GM18951 (cell line): ENCODE measurements at regions not wholly inside any gene's neighbourhood (a gene's known extent, or its start where the extent isn't known, plus 50 kb on each side); places are given as distances from the start of the nearest gene placed in this dataset.

ENCODE experiments used
- POLR2A ChIP-seq: IDR thresholded peaks from 4 replicates; pipeline ENCODE4 v1.6.1; 2011; ENCODE audit warnings: mild to moderate bottlenecking; ENCODE audit not compliant: insufficient read length, insufficient read depth; ENCODE audit errors: extremely low read depth
- in situ Hi-C: fragments of 300-500 bp; cut with MboI; formaldehyde crosslinking; loops from one replicate; pipeline ENCODE4 v1.12.0; 2022; ENCODE audit warnings: low sequenced_read_pairs, mixed read lengths, inconsistent platforms; ENCODE audit not compliant: unreplicated experiment

DNA sequence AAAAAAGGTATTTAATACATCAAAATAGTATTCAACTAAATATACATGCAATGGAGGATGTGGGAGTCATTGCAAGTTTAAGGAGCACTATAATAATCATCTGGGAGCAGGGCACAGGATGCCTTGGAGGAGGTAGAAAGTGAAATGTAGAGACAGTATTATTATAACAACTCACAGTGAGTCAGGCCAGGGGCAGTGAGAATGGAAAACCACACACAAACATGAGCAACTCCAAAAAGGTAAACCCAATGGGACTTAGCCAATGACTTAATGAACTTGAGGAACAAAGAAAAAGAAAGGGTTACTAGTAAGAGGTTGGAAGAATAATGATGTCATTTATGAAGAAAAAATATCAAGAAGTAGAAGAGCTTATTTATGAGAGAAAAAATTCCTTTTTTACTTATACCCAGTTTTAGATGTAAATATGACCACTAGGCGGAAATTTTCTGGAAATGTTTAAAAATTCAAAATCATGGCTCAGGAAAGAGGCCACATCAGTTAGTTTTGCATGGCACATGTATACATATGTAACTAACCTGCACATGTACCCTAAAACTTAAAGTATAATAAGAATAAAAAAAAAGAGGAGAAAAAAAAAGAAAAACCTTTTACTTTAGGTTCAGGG, 389.3 kb downstream of the SUCLA2 start:
- in situ Hi-C loops: no loop called here
- no peak for TF ChIP-seq POLR2A

DNA sequence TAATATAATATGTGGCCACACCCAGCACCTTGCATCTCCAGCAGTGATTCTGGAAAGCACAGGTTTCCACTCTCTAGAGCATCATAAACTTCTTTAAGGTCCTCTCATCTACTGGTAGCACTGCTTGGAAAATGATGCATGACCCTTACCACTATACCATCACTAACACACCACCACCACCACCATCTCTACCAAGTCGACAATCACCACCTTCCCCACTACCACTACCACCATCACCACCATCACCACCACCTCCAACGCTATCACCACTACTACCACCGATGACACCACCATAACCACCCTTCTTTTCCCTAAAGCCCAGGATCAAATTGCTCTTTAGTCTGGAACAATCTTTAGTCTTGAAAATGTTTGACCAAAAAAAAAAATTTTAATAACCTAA, 390.4 kb downstream of the SUCLA2 start:
- in situ Hi-C loops: no loop called here
- TF ChIP-seq POLR2A: no peak

DNA sequence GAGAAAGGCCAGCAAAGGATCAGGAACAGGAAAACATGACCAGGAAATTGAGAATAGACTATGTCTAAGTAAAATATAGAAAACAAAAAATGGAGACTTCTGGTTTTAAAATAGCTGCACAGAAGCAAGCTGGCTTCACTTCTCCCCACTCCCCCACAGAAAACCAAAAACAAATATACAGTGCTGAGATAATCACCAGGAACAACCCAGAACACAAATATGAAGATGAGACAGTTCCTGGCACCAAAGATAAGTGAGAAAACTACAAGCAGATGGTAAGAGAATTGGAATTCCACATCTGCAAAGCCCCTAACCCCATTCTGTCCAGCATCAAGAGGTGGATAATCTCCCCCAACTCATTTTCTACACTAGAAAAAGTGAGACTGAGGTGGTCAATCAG, 397.7 kb downstream of the SUCLA2 start:
- TF ChIP-seq POLR2A: no peak
- in situ Hi-C loops: no loop called here

DNA sequence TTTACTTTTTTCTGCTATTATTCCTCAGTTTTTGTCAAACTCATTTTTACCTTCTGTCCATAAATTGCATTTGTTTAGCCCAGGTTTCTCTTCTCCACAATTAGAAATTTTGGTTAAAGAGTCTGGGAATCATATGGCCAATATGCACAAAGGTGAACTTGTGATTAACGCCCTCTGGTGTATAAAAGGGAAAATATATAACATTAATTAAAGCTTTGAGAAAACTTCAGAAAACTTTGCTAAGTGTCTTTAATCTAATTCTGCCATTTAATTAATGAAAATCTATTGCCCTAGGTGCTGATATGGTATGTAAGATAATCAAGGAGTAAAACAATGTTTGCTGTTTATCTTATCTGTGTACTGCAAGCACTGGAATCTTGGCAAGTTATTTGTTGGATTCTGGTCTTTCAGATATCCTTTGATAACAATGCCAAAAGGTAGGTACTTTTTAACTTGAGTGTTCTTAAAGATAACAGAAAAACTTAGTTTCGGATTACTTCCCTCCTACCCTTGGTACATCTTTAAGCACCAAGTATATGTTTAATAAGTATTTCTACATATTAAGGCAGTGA, 402.6 kb downstream of the SUCLA2 start:
- TF ChIP-seq POLR2A: no peak
- in situ Hi-C loops: no loop called here

DNA sequence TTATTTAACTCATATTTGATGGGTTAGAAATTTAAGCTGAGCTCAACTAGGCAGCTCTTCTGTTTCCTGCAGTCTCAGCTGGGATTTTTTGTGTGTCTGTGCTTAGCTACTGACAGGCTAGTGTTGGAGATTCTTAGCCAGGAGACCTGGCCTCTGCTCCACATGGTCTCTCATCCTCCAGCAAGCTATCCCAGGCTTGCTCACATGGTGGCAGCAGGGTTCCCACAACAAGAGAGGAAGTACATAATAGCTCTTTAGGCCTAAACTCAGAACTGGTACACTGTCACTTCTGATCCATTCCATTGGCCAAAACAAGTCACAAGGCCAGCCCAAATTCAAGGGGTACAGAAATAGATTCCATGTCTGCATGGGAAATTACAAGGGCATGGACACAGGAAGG, 406.2 kb downstream of the SUCLA2 start:
- TF ChIP-seq POLR2A: no peak
- in situ Hi-C loops: no loop called here

DNA sequence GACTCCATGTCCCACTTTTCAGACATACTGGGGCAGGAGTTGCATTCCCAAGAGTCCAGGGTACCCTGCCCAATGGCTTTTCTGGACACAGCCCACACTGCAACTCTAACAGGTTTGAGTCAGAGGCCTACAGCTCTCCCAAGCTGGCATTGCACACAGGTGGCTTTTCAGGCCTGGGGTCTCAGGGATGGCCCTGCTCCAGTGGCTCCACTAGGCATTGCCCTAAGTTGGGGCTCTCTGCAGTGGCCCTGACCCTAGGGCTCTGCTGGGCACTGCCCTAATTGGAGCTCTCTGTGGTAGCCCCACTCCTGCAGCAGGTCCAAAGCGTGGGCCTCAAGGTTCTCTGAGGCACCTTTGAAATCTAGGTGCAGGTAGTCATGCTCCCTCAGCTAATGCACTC, 408.8 kb downstream of the SUCLA2 start:
- in situ Hi-C loops: no loop called here
- no peak for TF ChIP-seq POLR2A

DNA sequence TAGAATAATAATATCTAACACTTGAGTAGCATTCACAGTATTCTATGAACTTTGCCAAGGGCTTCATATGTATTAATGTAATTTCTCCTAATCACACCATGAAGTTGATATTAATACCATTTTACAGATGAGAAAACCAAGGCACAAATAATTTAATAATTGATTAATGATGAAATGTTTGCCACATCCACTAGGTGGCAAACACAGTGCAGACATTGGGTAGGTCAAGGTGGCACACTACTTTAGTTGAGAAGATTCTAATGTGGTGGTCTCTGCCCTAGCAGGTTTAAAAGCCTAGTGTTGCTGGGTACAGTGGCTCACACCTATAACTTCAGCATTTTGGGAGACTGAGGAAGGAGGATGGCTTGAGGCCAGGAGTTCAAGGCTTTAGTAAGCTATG, 412.4 kb downstream of the SUCLA2 start:
- in situ Hi-C loops: no loop called here
- no peak for TF ChIP-seq POLR2A

DNA sequence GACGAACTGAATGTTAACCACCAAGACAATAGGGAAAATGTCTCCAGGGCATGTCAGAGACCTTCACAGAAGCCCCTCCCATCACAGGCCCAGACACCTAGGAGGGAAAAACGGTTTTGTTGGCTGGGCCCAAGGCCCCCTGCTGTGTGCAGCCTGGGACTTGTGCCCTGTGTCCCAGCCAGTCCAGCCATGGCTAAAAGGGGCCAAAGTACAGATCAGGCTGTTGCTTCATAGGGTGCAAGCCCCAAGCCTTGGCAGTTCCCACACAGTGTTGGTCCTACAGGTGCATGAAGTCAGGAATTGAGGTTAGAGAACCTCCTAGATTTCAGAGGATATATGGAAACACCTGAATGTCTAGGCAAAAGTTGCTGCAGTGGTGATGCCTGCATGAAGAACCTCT, 428.7 kb downstream of the SUCLA2 start:
- in situ Hi-C loops: no loop called here
- TF ChIP-seq POLR2A: no peak

DNA sequence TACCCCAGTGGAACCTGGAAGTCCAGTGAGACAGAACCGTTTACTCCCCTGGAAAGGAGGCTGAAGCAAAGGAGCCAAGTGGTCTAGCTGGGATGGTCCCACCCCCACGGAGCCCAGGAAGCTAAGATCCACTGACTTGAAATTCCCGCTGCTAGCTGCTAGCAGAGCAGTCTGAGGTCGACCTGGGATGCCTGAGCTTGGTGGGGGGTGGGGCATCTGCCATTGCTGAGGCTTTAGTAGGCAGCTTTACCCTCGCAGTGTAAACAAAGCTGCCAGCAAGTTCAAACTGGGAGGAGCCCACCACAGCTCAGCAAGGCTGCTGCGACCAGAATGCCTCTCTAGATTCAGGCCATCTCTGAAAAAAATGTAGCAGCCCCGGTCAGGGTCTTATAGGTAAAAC, 437.0 kb downstream of the SUCLA2 start:
- in situ Hi-C loops: no loop called here
- no peak for TF ChIP-seq POLR2A

DNA sequence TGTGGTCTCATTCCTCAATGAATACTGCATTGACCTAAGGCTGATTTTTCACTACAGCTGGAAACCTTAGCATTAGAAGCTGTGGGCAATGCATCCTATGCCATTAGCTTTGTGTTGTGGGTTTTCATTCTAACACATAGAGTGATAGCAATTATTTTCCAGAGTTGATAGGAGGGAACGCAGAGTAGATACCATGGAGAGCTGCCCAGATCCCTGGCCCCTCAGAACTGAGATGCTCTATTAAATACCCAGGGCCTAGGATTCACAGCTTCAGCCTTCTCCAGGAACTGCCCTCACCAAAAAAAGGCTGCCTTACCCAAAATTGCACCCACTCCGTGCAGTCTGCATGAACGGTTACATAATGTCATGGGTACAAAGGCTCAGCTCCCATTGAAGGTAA, 444.4 kb downstream of the SUCLA2 start:
- no peak for TF ChIP-seq POLR2A
- in situ Hi-C loops: no loop called here

DNA sequence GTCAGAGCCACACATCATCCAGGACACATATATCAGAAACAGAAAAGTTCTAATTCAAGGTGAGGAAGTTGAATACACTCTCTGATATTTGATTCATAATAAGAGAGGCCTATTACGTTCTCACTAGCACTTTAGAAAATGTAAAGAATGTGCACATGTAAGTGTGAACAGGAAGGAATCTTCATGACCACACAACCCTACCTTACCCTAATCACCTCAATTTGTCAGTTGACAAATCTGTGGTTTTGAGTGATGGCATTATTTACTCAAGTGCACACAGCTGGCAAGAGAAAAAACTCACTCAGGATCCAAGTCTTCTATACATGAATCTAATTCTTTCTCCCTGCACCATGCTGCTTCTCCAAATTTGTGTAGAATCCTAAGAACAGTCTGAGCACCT, 445.8 kb downstream of the SUCLA2 start:
- in situ Hi-C loops: no loop called here
- no peak for TF ChIP-seq POLR2A

DNA sequence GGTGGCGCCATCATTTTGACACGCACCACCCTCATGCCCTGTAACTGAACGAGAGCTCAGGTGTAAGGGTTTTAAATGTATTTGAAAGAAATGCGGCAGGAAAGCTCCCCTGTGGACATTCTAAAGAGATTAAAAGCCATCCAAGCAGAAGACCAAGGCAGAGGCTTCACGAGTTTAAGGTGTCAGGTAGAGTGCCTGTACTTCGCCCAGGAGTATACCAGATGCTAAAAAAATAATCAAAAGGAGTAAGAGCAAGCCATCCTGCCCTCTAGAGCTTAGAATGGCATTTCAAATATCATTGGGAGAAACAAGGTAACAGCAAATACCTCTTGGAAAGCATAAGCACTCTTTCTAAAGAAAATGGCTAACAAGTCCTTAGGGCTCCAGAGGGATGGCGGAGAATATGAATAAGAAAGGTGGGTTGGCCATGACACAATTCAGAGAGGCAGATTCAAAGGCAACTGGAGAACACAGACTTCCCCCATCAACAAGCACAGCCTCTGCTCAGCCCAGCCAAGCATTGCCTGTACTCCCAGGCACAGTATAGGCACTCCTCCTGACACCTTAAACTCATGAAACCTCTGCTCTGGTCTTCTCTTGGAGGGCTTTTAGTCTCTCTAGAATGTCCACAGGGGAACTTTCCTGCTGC, 447.6 kb downstream of the SUCLA2 start:
- in situ Hi-C loops: no loop called here
- no peak for TF ChIP-seq POLR2A

DNA sequence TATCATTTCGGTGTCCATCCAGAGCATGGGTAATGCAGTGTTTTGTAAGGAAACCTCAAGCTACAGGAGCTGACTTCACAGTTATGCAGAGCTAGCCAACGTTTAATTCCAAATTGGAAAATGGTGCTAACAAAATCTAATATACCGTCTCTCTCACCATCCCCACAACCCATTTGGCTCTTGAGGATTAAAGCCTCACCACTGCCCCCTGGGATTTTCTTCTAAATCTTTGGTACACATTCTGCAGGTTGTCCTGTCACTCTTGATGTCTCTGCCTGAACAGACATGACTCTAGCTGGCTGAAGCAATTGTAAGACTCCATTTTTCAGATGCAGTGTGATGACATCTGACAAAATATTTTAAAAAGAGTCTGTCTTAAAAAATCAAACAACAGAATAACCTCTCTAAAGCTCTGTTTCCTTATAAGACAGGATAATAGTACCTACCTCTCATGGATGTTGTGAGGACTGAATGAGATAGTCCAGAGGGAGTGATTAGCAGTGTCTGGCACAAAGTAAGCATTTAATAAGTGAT, 451.8 kb downstream of the SUCLA2 start:
- in situ Hi-C loops: no loop called here
- no peak for TF ChIP-seq POLR2A

DNA sequence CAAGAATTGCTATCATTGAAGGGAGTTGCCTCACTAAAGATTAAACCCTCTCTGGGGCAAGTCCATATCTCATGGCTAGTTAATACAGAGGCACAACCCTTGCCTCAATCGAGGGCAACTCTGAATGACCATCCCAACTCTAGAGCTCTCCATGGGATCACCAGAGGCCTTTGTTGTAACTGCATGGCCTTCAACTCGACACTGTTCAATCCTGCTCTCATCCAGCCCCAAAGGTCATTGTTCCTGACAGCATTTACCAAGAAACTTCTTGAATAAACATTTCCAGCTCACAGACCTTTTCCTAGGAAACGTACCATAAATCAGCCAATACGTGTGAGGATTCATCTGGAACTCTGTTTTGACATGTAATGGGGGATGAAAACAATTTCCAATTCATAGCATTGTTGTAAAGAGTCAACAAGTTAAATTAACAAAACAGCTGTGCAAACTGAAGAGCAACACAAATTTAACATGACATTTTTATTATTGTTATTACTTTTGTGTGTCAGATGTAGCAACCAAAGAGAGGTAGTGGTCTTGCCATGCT, 452.7 kb downstream of the SUCLA2 start:
- in situ Hi-C loops: no loop called here
- TF ChIP-seq POLR2A: no peak
